ENCODE measurements at regions not wholly inside any gene's neighbourhood (a gene's known extent, or its start where the extent isn't known, plus 50 kb on each side); places are given as distances from the start of the nearest gene placed in this dataset.

GRCh38 chr3:30123755-30124154, 482.6 kb upstream of the TGFBR2 start:
- in situ Hi-C loops (cut with MboI; ENCODE audit: low sequenced_read_pairs, unreplicated experiment): no loop called here
- DNase-seq (ENCODE audit: low spot score): no peak
- no peak for TF ChIP-seq CTCF (IDR thresholded peaks at IDR 0.05; ENCODE audit: borderline replicate concordance, control extremely low read depth, extremely low read depth, insufficient read depth, missing control alignments)

DNA sequence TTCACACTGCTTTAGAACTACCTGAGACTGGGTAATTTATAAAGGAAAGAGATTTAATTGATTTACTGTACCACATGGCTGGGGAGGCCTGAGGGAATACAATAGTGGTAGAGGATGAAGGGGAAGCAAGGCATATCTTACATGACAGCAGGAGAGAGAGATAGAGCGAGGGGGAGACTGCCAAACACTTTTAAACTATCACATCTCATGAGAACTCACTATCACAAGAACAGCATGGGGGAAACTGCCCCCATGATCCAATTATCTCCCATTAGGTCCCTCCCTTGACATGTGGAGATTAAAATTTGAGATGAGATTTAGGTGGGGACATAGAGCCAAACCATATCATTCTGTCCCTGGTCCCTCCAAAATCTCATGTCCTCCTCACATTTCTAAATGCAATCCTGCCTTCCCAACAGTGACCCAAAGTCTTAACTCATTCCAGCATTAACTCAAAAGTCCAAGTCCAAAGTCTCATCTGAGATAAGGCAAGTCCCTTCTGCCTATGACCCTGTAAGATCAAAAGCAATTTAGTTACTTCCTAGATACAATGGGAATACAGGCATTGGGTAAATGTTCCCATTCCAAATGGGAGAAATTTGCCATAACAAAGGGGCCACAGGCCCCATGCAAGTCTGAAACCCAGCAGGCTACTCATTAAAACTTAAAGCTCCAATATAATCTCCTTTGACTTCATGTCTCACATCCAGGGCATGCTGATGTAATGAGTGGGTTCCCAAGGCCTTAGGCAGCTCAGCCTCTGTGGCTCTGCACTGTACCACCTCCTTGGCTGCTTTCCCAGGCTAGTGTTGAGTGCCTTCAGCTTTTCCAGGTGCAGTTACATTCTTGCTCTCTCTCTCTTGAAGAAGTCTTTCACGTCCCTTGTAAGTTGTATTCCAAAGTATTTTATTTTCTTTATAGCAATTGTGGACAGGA, 481.7 kb upstream of the TGFBR2 start:
- no peak for DNase-seq (ENCODE audit: low spot score)
- TF ChIP-seq CTCF (IDR thresholded peaks at IDR 0.05; ENCODE audit: borderline replicate concordance, control extremely low read depth, extremely low read depth, insufficient read depth, missing control alignments): no peak
- in situ Hi-C loops (cut with MboI; ENCODE audit: low sequenced_read_pairs, unreplicated experiment): no loop called here

DNA sequence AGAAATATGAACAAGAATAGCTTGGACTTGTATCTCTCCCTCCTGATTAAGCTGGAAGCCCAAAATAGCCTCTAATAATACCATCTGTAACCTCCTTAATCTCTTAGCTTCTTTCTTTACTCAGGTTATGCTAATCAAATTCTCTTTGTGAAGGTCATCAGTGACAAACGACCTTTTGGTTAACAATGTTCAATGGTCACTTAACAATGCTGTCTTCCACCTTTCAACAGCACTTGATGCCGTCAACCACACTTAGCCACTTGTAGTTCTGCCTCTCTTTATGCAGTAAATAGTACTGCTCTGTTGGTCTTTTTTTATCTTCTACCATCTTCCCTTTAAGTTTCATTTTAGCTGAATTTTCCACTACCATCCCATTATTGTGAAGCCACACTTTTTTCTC, 476.6 kb upstream of the TGFBR2 start:
- no peak for TF ChIP-seq CTCF (IDR thresholded peaks at IDR 0.05; ENCODE audit: borderline replicate concordance, control extremely low read depth, extremely low read depth, insufficient read depth, missing control alignments)
- in situ Hi-C loops (cut with MboI; ENCODE audit: low sequenced_read_pairs, unreplicated experiment): no loop called here
- DNase-seq (ENCODE audit: low spot score): no peak

GRCh38 chr3:30130391-30130790, 476.0 kb upstream of the TGFBR2 start:
- DNase-seq (ENCODE audit: low spot score): no peak
- TF ChIP-seq CTCF (IDR thresholded peaks at IDR 0.05; ENCODE audit: borderline replicate concordance, control extremely low read depth, extremely low read depth, insufficient read depth, missing control alignments): no peak
- in situ Hi-C loops (cut with MboI; ENCODE audit: low sequenced_read_pairs, unreplicated experiment): no loop called here

DNA sequence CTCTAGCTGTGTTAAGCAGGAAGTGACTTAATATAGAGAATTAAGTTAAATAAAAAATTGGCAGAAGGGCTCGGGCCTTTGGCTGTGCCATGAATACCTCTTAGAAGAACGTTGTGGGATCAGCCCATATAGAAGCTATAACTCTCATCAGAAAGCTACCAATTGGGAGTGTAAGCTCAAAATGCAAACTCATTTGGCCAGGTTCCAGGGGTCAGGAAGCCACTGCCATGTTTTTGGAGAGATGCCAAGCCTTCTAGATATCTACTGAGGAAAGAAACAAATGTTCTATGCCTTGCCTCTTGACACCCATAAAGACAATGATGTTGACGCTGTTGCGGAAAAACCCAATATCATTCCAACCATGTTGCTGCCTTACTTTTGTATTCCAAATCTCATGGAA, 475.2 kb upstream of the TGFBR2 start:
- no peak for TF ChIP-seq CTCF (IDR thresholded peaks at IDR 0.05; ENCODE audit: borderline replicate concordance, control extremely low read depth, extremely low read depth, insufficient read depth, missing control alignments)
- no peak for DNase-seq (ENCODE audit: low spot score)
- in situ Hi-C loops (cut with MboI; ENCODE audit: low sequenced_read_pairs, unreplicated experiment): no loop called here

- no peak for TF ChIP-seq CTCF (IDR thresholded peaks at IDR 0.05; ENCODE audit: borderline replicate concordance, control extremely low read depth, extremely low read depth, insufficient read depth, missing control alignments)
- DNase-seq (ENCODE audit: low spot score): no peak
- in situ Hi-C loops (cut with MboI; ENCODE audit: low sequenced_read_pairs, unreplicated experiment): no loop called here
These were observed 471.2 kb upstream of the TGFBR2 start for GRCh38 chr3:30135190-30135589.
